ENCODE measurements at regions not wholly inside any gene's neighbourhood (a gene's known extent, or its start where the extent isn't known, plus 50 kb on each side); places are given as distances from the start of the nearest gene placed in this dataset.

- Histone ChIP-seq H3K9me3 (no peaks in the 10 kb centered on the region), H3K4me1 (no peaks in the 10 kb centered on the region), H3K4me3 (ENCODE audit: low read depth, low read length) (no peak overlapping the region), H3K27me3 (no peaks in the 10 kb centered on the region), H3K36me3 (no peaks in the 10 kb centered on the region)
- TF ChIP-seq CTCF (IDR thresholded peaks at IDR 0.05; ENCODE audit: low read depth, low read length), result no peak
- no peak for DNase-seq
Measured at GRCh38 chr6:122035173-122035572, 364.3 kb upstream of the HSF2 start.

DNA sequence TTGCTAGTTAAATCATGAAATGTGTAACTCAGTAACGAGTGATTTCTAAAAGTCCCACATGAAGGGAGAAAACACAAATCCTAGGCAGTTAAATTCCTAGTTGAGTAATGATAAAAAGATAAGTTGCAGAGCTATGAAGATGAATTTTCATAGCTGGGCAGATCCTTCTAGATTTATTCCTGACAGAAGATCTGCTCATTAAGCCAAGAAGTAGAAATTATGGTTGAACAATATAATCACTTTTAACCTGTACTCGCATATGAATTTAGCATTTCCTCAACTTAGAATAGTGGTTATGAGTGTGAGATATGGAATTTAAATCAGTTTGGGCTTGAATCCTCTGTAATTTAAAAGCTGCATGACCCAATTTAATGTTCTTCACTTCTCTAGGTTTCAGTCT is 359.2 kb upstream of the HSF2 start:
- H3K9me3 ChIP-seq, result no peaks in the 10 kb centered on the region
- no peak for DNase-seq
- H3K36me3 ChIP-seq, result no peaks in the 10 kb centered on the region
- H3K4me1 ChIP-seq, result no peaks in the 10 kb centered on the region
- H3K4me3 ChIP-seq (ENCODE audit: low read depth, low read length), result no peak overlapping the region
- no peak for TF ChIP-seq CTCF (IDR thresholded peaks at IDR 0.05; ENCODE audit: low read depth, low read length)
- H3K27me3 ChIP-seq, result no peaks in the 10 kb centered on the region

DNA sequence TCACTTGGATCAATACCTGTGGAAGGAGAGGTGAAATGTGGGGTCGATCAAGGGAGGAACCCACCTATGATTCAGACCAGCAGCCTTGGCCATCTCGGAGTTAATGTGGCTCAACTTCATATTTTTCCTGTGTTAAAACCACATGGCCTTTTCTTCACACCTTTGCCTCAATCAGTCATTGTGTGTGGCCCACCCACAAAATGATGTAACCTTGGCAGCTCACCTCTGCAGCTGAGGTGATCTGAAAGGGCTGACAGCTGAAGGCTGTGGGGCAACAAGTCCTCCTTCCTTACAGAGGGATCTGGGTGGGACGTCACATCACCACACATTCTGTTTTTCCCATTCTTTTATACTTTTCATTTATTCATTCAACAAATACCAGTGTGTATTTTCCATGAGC is 357.1 kb upstream of the HSF2 start:
- no peaks in the 10 kb centered on the region for H3K9me3 ChIP-seq
- TF ChIP-seq CTCF (IDR thresholded peaks at IDR 0.05; ENCODE audit: low read depth, low read length), result no peak
- H3K4me3 ChIP-seq (ENCODE audit: low read depth, low read length), result no peak overlapping the region
- no peaks in the 10 kb centered on the region for H3K36me3 ChIP-seq
- no peaks in the 10 kb centered on the region for H3K4me1 ChIP-seq
- H3K27me3 ChIP-seq, result no peaks in the 10 kb centered on the region
- DNase-seq, result no peak

DNA sequence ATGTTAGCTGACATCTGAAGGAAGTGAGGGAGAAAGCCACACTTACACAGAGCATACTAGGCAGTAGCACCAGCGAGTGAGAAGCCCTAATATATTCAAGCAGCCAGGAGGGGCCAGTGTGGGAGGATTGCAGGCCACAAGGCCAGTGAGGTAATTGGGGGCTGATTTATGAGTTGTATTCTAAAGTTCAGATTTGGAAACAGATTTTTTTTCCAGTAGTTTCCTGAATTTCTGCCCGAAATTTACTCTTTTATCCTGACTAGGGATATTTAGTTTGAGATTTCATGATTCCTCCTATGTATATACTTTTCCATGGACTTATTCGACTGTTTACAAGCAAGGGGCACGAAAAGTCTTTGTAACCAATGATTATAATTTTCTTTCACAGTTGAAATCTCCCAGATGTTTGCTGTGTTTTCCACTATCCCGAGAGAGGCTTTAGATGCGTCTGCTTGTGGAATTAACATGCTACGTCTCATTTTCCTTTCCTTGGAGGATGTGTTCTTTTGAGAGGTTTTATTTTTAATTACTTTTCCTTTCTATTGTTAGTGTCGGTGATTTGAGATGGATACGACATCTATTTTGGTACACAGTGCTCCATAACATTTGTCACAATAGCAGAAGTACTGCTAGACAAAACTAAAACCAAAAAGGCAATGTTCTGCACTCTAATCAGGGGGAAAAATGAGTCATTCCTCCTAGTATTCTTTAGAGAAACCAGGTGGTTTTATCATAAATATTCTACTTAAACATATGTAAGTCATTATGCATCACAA is 356.3 kb upstream of the HSF2 start:
- TF ChIP-seq CTCF (IDR thresholded peaks at IDR 0.05; ENCODE audit: low read depth, low read length), result no peak
- DNase-seq, result no peak
- Histone ChIP-seq H3K4me1 (no peaks in the 10 kb centered on the region), H3K9me3 (no peaks in the 10 kb centered on the region), H3K4me3 (ENCODE audit: low read depth, low read length) (no peak overlapping the region), H3K36me3 (no peaks in the 10 kb centered on the region), H3K27me3 (no peaks in the 10 kb centered on the region)

GRCh38 chr6:122048570-122048969 is 350.9 kb upstream of the HSF2 start:
- H3K4me1 ChIP-seq, result no peaks in the 10 kb centered on the region
- no peak overlapping the region for H3K4me3 ChIP-seq (ENCODE audit: low read depth, low read length)
- H3K36me3 ChIP-seq, result no peaks in the 10 kb centered on the region
- H3K9me3 ChIP-seq, result no peaks in the 10 kb centered on the region
- no peak for DNase-seq
- no peaks in the 10 kb centered on the region for H3K27me3 ChIP-seq
- TF ChIP-seq CTCF (IDR thresholded peaks at IDR 0.05; ENCODE audit: low read depth, low read length), result no peak

DNA sequence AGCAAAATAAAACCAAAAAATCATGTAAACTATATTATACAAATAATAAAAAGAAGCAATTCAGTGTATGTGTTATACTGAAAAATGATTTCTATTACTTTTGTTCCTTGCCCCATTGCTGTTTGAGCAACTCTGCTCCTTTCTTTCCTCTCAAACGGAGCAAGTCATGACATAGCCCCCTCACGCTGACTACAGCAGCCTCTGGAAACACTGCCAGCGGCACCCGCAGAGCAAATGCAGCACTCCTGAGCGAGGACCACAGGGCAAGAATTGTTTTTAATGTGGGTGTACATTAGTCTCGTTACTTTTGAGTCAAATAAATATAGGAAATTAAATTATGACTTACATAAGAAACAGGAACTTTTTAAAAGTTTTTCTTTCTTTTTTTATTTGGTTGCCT is 350.1 kb upstream of the HSF2 start:
- no peak for DNase-seq
- no peaks in the 10 kb centered on the region for H3K36me3 ChIP-seq
- H3K9me3 ChIP-seq, result no peaks in the 10 kb centered on the region
- no peaks in the 10 kb centered on the region for H3K27me3 ChIP-seq
- no peak overlapping the region for H3K4me3 ChIP-seq (ENCODE audit: low read depth, low read length)
- TF ChIP-seq CTCF (IDR thresholded peaks at IDR 0.05; ENCODE audit: low read depth, low read length), result no peak
- H3K4me1 ChIP-seq, result no peaks in the 10 kb centered on the region

Data from BE2C (cell line).